ENCODE measurements at regions not wholly inside any gene's neighbourhood (a gene's known extent, or its start where the extent isn't known, plus 50 kb on each side); places are given as distances from the start of the nearest gene placed in this dataset.

DNA sequence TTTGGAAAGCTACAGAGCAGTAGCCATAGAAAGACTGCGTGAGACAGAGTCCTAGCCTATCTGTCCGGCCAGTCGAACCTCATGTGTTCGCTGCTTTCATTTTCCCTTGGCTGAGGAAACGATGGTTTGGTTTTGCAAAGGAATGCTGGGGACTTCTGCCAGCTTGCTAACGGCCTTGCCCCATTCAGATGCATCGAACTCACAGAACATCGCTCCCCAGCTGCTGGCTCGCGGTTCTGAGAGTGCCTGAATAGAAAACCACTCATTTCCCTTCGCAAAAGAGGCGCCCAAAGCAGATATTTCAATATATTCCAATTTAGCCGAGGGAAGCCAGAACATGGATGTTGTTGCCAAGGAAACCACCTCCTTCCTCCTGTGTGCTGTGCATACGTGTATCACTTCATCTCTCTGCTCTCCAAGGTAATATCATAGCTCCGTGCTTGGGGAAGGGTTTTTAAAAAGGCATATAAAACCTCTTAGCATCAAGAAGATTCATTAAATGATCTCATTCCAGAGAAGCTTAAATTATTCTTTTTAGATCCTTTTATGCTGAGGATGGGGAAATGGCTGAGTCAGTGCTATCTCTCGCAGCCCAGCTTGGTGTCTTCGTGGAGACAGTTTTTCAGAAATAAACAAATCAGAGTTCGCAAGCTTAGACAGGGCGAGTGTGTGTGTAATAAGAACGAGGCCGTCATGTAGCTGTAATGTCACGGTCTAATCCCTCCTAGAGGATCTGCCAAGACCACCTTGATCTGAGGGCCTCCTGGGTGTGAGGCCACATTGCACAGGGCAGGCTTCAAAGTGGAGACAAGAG is 215.2 kb downstream of the RPS24 start:
- TF ChIP-seq, protein P1, sequence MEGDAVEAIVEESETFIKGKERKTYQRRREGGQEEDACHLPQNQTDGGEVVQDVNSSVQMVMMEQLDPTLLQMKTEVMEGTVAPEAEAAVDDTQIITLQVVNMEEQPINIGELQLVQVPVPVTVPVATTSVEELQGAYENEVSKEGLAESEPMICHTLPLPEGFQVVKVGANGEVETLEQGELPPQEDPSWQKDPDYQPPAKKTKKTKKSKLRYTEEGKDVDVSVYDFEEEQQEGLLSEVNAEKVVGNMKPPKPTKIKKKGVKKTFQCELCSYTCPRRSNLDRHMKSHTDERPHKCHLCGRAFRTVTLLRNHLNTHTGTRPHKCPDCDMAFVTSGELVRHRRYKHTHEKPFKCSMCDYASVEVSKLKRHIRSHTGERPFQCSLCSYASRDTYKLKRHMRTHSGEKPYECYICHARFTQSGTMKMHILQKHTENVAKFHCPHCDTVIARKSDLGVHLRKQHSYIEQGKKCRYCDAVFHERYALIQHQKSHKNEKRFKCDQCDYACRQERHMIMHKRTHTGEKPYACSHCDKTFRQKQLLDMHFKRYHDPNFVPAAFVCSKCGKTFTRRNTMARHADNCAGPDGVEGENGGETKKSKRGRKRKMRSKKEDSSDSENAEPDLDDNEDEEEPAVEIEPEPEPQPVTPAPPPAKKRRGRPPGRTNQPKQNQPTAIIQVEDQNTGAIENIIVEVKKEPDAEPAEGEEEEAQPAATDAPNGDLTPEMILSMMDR (IDR thresholded peaks at IDR 0.05; ENCODE audit: low read depth, low read length, missing control alignments): no peak
- DNase-seq (ENCODE audit: extremely low read depth, low read depth): no peak
- no peak overlapping the region for H3K4me3 ChIP-seq (replicated peaks; ENCODE audit: low read depth, low read length)

DNA sequence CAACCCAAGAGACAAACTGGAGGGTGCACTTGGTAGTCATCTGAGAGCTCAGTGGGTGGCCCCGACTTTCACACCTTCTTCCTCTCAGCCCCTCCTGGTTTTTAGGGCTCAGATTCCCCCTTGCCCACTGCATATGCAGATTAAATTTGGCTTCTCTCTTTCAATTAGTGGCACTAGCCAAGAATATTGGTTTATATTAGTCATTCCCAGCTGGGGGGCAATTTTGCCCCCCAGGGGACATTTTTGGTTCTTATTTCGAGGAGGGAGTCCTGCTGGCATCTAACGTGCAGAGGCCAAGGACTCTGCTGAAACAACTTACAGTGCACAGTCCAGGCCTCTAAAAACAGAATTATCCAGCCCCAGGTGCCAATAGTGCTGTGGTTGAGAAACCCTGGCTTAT is 216.0 kb downstream of the RPS24 start:
- TF ChIP-seq, protein P1 (IDR thresholded peaks at IDR 0.05; ENCODE audit: low read depth, low read length, missing control alignments): no peak
- no peak for DNase-seq (ENCODE audit: extremely low read depth, low read depth)
- H3K4me3 ChIP-seq (replicated peaks; ENCODE audit: low read depth, low read length): no peak overlapping the region

DNA sequence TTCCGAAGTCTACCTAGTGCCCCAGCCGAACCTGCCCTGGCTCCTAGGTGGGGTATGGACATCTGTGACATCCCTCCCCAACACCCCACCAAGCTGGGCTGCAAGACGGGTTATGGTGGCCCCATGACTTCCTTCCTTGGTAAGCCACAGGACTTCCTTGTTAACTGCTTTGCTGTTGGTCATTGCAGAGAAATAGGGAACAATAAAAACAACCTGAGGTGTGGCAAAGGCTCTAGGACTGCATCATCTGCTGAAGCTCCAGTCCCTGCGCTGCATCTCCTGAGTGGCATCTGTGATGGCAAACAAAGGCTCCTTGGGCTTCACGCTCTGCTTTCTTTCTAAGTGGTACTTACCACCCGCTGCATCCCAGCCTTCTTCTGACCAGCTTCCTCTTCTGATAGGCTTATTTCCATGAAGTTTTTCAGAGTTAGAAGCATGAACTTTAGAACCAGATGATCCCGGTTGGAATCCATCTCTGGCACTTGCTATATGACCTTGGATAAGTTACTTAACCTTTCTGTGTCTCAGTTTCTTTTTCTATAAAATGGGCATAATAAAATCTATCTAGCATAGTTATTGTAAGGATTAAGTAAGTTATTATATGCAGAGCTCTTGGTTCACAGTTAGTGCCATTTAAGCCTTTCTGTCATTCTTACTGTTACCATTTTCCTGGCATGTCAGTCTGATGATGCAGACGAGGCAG is 216.8 kb downstream of the RPS24 start:
- TF ChIP-seq, protein P1 (IDR thresholded peaks at IDR 0.05; ENCODE audit: low read depth, low read length, missing control alignments): no peak
- DNase-seq (ENCODE audit: extremely low read depth, low read depth): no peak

DNA sequence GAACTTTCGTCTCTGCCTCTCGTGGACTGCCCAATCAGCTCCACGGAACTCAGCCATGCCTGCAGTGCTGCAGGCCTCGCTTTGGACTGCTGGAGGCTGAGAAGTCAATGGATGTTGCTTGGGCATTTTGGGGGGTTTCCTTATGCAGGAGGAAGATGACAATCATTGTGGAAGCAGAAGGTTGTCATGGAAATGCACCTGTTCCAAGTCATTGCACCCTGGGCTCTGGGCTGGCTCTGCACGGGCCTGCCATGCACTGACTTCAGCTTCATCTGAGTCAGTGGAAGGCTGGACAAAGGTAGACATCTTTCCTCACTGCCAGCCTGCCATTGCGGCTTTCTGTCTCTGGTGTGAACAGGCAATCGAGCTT is 217.3 kb downstream of the RPS24 start:
- TF ChIP-seq, protein P1 (IDR thresholded peaks at IDR 0.05; ENCODE audit: low read depth, low read length, missing control alignments): no peak
- H3K4me3 ChIP-seq (replicated peaks; ENCODE audit: low read depth, low read length): no peak overlapping the region
- no peak for DNase-seq (ENCODE audit: extremely low read depth, low read depth)

More for the DNA sequence above, 216.8 kb downstream of the RPS24 start:
- no peak overlapping the region for H3K4me3 ChIP-seq (replicated peaks; ENCODE audit: low read depth, low read length)

DNA sequence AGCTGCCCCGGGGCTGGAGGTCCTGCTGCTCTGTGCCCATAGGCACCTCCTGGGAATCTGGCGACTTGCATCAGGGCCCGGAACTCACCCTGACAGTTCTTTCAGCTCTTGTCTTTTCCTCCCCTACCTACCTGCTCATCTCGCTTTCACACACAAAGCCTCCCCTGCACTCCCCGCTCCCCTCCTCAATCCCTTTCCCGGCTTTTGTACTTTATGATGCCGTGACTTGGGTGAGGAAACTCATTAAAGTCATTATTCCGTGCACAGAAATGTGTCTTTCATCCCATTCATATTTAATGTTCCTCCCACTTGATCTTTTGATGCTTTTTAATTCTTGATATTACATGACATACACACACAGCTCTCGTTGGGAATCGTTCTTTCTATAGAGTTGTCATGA is 218.6 kb downstream of the RPS24 start:
- TF ChIP-seq, protein P1 (IDR thresholded peaks at IDR 0.05; ENCODE audit: low read depth, low read length, missing control alignments): no peak
- H3K4me3 ChIP-seq (replicated peaks; ENCODE audit: low read depth, low read length): no peak overlapping the region
- DNase-seq (ENCODE audit: extremely low read depth, low read depth): no peak

DNA sequence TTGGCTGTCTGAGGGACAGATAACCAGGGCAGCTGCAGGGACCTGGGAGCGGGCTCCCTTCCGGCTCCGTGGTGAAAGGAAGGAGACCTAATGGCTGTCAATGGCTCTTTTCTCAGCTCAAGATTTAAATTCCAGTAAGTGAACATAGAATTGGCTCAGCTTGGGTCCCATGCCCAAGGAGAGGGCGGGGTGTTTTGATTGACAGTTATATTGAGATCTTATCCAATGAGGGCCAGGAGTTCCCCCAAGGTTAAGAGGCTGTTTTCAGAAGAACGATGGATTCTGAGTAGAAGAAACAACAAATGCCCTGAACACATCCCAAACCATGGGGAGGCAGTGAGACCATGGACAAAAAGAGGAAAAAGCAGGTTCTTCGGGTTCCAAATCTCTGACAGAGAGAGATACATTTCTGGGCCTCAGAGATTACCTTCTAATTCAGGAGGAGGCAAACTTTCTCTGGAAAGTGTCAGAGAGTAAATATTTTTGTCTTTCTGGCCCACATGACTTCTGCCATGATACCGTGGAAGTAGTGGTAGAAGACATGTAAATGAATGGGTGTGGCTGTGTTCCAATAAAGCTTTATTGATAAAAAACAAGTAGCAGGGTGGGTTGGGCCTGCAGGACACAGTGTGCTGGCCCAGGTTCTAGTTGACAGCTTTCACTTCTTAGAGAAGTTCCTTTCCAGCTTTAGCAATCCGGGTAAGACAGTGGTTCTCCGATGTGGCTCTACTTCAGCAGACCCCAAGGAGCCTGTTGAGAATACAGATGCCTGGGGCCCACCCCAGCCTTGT is 219.6 kb downstream of the RPS24 start:
- no peak overlapping the region for H3K4me3 ChIP-seq (replicated peaks; ENCODE audit: low read depth, low read length)
- DNase-seq (ENCODE audit: extremely low read depth, low read depth): no peak
- TF ChIP-seq, protein P1 (IDR thresholded peaks at IDR 0.05; ENCODE audit: low read depth, low read length, missing control alignments): no peak
